Osteocyte (in vitro differentiated cells): ENCODE measurements at regions not wholly inside any gene's neighbourhood (a gene's known extent, or its start where the extent isn't known, plus 50 kb on each side); places are given as distances from the start of the nearest gene placed in this dataset.

Experiments
- DNase-seq: peaks from one replicate; pipeline ENCODE4 v3.0.0; 2021; ENCODE audit warnings: mixed read lengths; ENCODE audit not compliant: unreplicated experiment; ENCODE audit errors: extremely low spot score
- H3K27ac Mint-ChIP-seq: one replicate; pipeline ENCODE4 v1.8.0; 2021; ENCODE audit warnings: mild to moderate bottlenecking, mixed read lengths; ENCODE audit not compliant: unreplicated experiment
- H3K27me3 Mint-ChIP-seq: one replicate; pipeline ENCODE4 v1.8.0; 2021; ENCODE audit warnings: mixed read lengths; ENCODE audit not compliant: unreplicated experiment
- H3K36me3 Mint-ChIP-seq: one replicate; pipeline ENCODE4 v1.8.0; 2021; ENCODE audit warnings: mixed read lengths; ENCODE audit not compliant: unreplicated experiment
- H3K4me1 Mint-ChIP-seq: one replicate; pipeline ENCODE4 v1.8.0; 2021; ENCODE audit warnings: mixed read lengths; ENCODE audit not compliant: unreplicated experiment
- H3K4me3 Mint-ChIP-seq: one replicate; pipeline ENCODE4 v1.8.0; 2021; ENCODE audit warnings: mild to moderate bottlenecking, moderate library complexity, mixed read lengths; ENCODE audit not compliant: unreplicated experiment
- H3K9me3 Mint-ChIP-seq: one replicate; pipeline ENCODE4 v1.8.0; 2021; ENCODE audit warnings: mixed read lengths; ENCODE audit not compliant: unreplicated experiment
- TF ChIP-seq, protein P1 (sequence below): fragments of 200-600 bp; sonication (generic); IDR thresholded peaks from 2 replicates; pipeline ENCODE4 v1.5.0; 2021; ENCODE audit warnings: antibody characterized with exemption, mild to moderate bottlenecking, moderate library complexity

DNA sequence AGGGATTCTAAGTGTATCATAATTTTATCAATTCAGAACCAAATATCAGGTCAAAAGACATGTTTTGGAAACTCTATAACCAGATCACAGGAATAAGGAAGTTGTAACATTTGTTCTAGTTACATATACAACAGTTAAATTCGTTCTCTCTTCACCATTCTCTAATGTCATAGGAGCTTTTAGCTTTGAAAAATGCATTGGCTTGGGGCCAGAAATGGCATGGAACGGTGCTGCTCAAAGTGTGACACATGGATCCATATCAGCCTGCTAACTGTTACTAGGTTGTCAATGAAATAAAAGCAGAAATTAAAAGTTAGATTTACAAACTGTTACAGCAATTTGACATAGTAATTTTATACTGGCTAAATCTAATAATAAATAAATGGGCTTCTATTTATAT, 120.3 kb downstream of the LCA5 start:
- Mint-ChIP-seq H3K27me3 (no peaks in the 10 kb centered on the region), H3K4me1 (peaks cover 45% of the 10 kb centered on the region), H3K27ac (no peak overlapping the region), H3K36me3 (no peaks in the 10 kb centered on the region), H3K4me3 (no peak overlapping the region), H3K9me3 (no peaks in the 10 kb centered on the region)
- DNase-seq = no peak
- TF ChIP-seq, protein P1, sequence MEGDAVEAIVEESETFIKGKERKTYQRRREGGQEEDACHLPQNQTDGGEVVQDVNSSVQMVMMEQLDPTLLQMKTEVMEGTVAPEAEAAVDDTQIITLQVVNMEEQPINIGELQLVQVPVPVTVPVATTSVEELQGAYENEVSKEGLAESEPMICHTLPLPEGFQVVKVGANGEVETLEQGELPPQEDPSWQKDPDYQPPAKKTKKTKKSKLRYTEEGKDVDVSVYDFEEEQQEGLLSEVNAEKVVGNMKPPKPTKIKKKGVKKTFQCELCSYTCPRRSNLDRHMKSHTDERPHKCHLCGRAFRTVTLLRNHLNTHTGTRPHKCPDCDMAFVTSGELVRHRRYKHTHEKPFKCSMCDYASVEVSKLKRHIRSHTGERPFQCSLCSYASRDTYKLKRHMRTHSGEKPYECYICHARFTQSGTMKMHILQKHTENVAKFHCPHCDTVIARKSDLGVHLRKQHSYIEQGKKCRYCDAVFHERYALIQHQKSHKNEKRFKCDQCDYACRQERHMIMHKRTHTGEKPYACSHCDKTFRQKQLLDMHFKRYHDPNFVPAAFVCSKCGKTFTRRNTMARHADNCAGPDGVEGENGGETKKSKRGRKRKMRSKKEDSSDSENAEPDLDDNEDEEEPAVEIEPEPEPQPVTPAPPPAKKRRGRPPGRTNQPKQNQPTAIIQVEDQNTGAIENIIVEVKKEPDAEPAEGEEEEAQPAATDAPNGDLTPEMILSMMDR = no peak

DNA sequence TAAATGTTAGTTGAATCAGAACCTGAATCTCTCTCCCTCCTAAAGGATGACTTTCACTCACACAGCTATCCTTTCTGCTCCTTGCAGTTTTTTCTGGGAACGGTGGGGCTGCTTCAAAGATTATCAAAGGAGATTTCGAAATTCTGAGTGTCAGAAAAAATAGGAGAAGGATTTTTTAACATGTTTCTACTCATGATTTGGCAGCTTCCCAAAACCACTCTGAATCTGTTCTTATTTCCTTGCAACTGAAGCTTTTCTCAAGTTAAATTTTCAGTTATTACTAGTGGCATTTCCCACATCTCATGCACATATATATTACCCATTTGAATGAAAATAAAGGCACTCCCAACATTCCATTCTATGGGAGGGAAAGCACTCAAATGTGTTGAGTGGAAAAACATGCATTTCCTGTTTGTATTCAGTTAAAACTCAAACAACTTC, 123.6 kb downstream of the LCA5 start:
- peaks cover 37% of the 10 kb centered on the region for H3K4me1 Mint-ChIP-seq
- TF ChIP-seq, protein P1 = no peak
- H3K4me3 Mint-ChIP-seq = no peak overlapping the region
- DNase-seq = no peak
- H3K27me3 Mint-ChIP-seq = no peaks in the 10 kb centered on the region
- peak overlapping the region; percentile 87 for H3K27ac Mint-ChIP-seq
- no peaks in the 10 kb centered on the region for H3K9me3 Mint-ChIP-seq
- no peaks in the 10 kb centered on the region for H3K36me3 Mint-ChIP-seq

DNA sequence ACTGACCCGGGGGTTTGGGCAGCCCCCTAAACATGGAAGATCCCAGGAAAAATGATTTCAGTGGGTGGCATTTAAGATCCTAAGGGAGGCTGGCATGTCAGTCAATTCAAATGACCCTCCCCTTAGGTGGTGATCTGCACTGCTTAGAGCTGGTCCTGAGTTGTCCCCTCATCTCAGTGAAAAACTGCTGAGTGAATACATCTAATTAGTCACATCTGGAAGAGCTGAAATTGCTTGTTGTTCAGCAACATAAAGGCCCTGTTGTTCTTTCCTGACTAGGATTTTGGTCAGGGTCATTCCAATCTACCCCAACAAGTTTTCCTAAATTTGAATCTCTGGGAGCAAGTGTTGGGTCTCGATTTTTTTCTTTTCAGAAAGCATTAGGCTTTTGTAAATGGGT, 126.4 kb downstream of the LCA5 start:
- no peak for DNase-seq
- no peak overlapping the region for H3K4me3 Mint-ChIP-seq
- TF ChIP-seq, protein P1 = no peak
- no peak overlapping the region for H3K27ac Mint-ChIP-seq
- H3K27me3 Mint-ChIP-seq = no peaks in the 10 kb centered on the region
- no peaks in the 10 kb centered on the region for H3K36me3 Mint-ChIP-seq
- no peaks in the 10 kb centered on the region for H3K9me3 Mint-ChIP-seq
- H3K4me1 Mint-ChIP-seq = peaks cover 23% of the 10 kb centered on the region

DNA sequence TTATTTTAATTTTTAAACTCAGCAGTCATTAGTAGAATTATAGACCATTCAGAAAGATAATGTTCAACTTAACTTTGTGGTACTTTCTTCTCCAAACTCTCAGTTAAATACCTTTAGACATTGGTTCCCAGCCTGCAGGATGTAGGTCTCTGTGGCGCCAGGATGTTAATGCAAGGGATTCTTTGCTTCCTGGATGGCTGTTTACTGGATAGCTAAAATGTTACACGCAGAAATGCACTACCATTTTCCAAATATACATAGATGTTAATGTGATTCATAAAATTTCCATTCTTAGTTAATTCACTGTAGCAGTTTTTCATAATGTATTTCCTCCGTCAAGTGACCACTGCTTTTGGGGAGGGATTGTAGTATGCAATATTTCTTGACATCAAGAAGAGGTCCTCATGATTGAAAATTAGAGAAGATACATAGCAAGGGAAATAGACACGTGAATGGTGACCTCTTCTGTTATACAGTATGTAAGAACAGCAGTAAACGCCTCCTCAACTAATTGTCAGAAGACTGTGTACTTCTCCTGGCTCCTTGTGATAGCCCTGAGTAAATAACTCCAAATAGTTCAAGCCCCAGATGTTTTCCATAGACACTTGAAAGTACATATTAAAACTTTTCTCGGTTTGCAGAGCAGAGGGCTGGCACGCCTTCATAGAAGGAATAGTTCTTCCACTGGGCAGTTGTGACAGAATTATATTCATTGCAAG, 128.8 kb downstream of the LCA5 start:
- Mint-ChIP-seq H3K4me1 (peaks cover 19% of the 10 kb centered on the region), H3K9me3 (no peaks in the 10 kb centered on the region), H3K27me3 (no peaks in the 10 kb centered on the region), H3K36me3 (no peaks in the 10 kb centered on the region), H3K4me3 (no peak overlapping the region), H3K27ac (no peak overlapping the region)
- DNase-seq = no peak
- TF ChIP-seq, protein P1 = no peak

DNA sequence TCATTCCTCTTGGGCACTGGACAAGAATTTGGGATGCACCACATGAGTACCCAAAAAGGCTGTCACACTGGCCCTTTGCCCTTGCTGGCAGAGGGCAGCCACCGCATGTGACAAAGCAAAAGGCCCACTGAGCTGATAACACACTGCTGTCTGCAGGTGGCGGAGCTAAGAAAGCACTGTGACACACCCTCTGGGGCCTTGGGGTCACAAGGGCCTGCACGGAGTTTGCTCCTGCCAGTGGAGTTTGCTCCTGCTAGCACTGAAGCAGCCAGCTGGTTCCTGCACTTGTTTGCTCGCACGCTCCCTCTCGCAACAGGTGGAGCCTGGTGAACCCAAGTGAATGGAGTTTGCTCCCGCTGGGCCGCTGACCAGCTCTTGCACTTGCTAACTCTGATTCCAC, 132.6 kb downstream of the LCA5 start:
- peaks cover 18% of the 10 kb centered on the region for H3K4me1 Mint-ChIP-seq
- no peaks in the 10 kb centered on the region for H3K9me3 Mint-ChIP-seq
- no peak for DNase-seq
- H3K27ac Mint-ChIP-seq = no peak overlapping the region
- no peaks in the 10 kb centered on the region for H3K36me3 Mint-ChIP-seq
- H3K4me3 Mint-ChIP-seq = no peak overlapping the region
- peaks cover 4% of the 10 kb centered on the region for H3K27me3 Mint-ChIP-seq
- TF ChIP-seq, protein P1 = no peak
